Esophagus muscularis mucosa (tissue), 3 donors: ENCODE measurements at regions not wholly inside any gene's neighbourhood (a gene's known extent, or its start where the extent isn't known, plus 50 kb on each side); places are given as distances from the start of the nearest gene placed in this dataset.

ENCODE experiments used
- POLR2AphosphoS5 ChIP-seq, 2 donors: sonication (generic); formaldehyde crosslinking; IDR thresholded peaks; one replicate each; pipeline ENCODE4 v1.6.1; 2017; ENCODE audit warnings: antibody characterized with exemption in 2 of 2
- TF ChIP-seq, protein P1 (sequence below), 3 experiments: fragments of 200-600 bp in 2 of 3; fragments of 450-650 bp in 1 of 3; sonication (generic) in 2 of 3; IDR thresholded peaks; one replicate each; pipeline ENCODE4 v1.5.1; 2017 to 2019; ENCODE audit warnings: antibody characterized with exemption in 3 of 3, mild to moderate bottlenecking in 2 of 3, moderate library complexity in 1 of 3

DNA sequence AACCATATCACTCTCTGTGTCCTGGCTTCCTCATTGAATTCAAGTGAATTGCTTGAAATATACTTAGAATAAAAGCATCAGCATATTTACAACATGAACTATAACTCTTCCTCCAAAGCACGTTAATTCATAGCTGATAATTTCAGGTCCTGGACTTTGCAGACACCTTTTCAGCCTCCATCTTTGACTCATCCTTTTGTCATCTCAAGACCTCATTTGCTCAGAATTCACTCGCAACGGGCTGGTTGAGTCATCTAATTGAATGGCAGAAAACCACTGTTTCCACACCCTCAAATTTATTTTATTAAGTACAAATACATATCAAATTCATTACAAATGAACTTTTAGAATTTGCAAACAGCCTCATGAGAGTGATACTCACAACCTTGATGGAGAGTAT lies 545.7 kb downstream of the GATA3 start:
- TF ChIP-seq, protein P1, sequence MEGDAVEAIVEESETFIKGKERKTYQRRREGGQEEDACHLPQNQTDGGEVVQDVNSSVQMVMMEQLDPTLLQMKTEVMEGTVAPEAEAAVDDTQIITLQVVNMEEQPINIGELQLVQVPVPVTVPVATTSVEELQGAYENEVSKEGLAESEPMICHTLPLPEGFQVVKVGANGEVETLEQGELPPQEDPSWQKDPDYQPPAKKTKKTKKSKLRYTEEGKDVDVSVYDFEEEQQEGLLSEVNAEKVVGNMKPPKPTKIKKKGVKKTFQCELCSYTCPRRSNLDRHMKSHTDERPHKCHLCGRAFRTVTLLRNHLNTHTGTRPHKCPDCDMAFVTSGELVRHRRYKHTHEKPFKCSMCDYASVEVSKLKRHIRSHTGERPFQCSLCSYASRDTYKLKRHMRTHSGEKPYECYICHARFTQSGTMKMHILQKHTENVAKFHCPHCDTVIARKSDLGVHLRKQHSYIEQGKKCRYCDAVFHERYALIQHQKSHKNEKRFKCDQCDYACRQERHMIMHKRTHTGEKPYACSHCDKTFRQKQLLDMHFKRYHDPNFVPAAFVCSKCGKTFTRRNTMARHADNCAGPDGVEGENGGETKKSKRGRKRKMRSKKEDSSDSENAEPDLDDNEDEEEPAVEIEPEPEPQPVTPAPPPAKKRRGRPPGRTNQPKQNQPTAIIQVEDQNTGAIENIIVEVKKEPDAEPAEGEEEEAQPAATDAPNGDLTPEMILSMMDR (IDR thresholded peaks at IDR 0.05): no peak
- no peak for TF ChIP-seq POLR2AphosphoS5 (IDR thresholded peaks at IDR 0.05)
